ENCODE measurements at regions not wholly inside any gene's neighbourhood (a gene's known extent, or its start where the extent isn't known, plus 50 kb on each side); places are given as distances from the start of the nearest gene placed in this dataset.

GRCh38 chr3:162932503-162932902, 1435.9 kb downstream of the OTOL1 start:
- TF ChIP-seq YY1 (IDR thresholded peaks at IDR 0.05; ENCODE audit: low read depth) (no peak), ZBTB7A (IDR thresholded peaks at IDR 0.05; ENCODE audit: low read depth) (no peak), NFIC (IDR thresholded peaks at IDR 0.05) (no peak), TAF1 (IDR thresholded peaks at IDR 0.05; ENCODE audit: low read depth) (no peak), CREB1 (IDR thresholded peaks at IDR 0.05; ENCODE audit: low read depth) (no peak), FOXM1 (IDR thresholded peaks at IDR 0.05; ENCODE audit: borderline replicate concordance, low read depth) (no peak), EGR1 (IDR thresholded peaks at IDR 0.05) (no peak), EP300 (IDR thresholded peaks at IDR 0.05; ENCODE audit: borderline replicate concordance) (no peak)
- TF ChIP-seq, protein P1, sequence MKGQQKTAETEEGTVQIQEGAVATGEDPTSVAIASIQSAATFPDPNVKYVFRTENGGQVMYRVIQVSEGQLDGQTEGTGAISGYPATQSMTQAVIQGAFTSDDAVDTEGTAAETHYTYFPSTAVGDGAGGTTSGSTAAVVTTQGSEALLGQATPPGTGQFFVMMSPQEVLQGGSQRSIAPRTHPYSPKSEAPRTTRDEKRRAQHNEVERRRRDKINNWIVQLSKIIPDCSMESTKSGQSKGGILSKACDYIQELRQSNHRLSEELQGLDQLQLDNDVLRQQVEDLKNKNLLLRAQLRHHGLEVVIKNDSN (IDR thresholded peaks at IDR 0.05): no peak

- TF ChIP-seq TAF1 (IDR thresholded peaks at IDR 0.05; ENCODE audit: low read depth): no peak
- TF ChIP-seq, protein P2, sequence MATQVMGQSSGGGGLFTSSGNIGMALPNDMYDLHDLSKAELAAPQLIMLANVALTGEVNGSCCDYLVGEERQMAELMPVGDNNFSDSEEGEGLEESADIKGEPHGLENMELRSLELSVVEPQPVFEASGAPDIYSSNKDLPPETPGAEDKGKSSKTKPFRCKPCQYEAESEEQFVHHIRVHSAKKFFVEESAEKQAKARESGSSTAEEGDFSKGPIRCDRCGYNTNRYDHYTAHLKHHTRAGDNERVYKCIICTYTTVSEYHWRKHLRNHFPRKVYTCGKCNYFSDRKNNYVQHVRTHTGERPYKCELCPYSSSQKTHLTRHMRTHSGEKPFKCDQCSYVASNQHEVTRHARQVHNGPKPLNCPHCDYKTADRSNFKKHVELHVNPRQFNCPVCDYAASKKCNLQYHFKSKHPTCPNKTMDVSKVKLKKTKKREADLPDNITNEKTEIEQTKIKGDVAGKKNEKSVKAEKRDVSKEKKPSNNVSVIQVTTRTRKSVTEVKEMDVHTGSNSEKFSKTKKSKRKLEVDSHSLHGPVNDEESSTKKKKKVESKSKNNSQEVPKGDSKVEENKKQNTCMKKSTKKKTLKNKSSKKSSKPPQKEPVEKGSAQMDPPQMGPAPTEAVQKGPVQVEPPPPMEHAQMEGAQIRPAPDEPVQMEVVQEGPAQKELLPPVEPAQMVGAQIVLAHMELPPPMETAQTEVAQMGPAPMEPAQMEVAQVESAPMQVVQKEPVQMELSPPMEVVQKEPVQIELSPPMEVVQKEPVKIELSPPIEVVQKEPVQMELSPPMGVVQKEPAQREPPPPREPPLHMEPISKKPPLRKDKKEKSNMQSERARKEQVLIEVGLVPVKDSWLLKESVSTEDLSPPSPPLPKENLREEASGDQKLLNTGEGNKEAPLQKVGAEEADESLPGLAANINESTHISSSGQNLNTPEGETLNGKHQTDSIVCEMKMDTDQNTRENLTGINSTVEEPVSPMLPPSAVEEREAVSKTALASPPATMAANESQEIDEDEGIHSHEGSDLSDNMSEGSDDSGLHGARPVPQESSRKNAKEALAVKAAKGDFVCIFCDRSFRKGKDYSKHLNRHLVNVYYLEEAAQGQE (IDR thresholded peaks at IDR 0.05; ENCODE audit: low read depth): no peak
- TF ChIP-seq YY1 (IDR thresholded peaks at IDR 0.05; ENCODE audit: low read depth): no peak
- no peak for TF ChIP-seq CREB1 (IDR thresholded peaks at IDR 0.05; ENCODE audit: low read depth)
- TF ChIP-seq EGR1 (IDR thresholded peaks at IDR 0.05): no peak
- TF ChIP-seq, protein P3, sequence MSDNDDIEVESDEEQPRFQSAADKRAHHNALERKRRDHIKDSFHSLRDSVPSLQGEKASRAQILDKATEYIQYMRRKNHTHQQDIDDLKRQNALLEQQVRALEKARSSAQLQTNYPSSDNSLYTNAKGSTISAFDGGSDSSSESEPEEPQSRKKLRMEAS (IDR thresholded peaks at IDR 0.05): no peak
- TF ChIP-seq CEBPB (IDR thresholded peaks at IDR 0.05): no peak
- no peak for TF ChIP-seq TCF12 (IDR thresholded peaks at IDR 0.05; ENCODE audit: low read depth)
- TF ChIP-seq ZBTB7A (IDR thresholded peaks at IDR 0.05; ENCODE audit: low read depth): no peak
- no peak for TF ChIP-seq RAD21 (IDR thresholded peaks at IDR 0.05; ENCODE audit: low read depth)
- no peak for TF ChIP-seq EP300 (IDR thresholded peaks at IDR 0.05; ENCODE audit: borderline replicate concordance)
- TF ChIP-seq TEAD4 (IDR thresholded peaks at IDR 0.05): no peak
- TF ChIP-seq, protein P1 (IDR thresholded peaks at IDR 0.05): no peak
- no peak for TF ChIP-seq NFIC (IDR thresholded peaks at IDR 0.05)
These were observed 1437.0 kb downstream of the OTOL1 start for GRCh38 chr3:162933656-162934055.

DNA sequence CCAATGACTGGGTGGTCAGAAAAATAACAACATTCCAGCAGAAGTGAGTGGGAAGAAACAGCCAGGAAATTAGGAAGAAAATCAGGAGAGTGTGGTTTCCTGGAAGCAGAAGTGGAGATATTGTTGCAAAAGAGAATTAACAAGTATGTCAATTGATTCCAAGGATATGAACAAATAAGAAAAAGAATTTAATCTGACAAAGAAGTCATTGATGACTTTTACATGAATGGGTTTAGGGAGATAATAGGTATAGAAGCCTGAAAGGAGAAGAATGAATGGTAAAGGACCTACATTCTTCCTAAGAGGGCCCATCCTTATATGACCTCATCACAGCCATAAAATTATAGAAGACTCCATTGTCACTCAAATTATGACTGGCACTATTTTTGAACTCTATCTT, 1440.1 kb downstream of the OTOL1 start:
- TF ChIP-seq EGR1 (IDR thresholded peaks at IDR 0.05) (no peak), FOXM1 (IDR thresholded peaks at IDR 0.05; ENCODE audit: borderline replicate concordance, low read depth) (no peak), RAD21 (IDR thresholded peaks at IDR 0.05; ENCODE audit: low read depth) (no peak), EP300 (IDR thresholded peaks at IDR 0.05; ENCODE audit: borderline replicate concordance) (no peak), TAF1 (IDR thresholded peaks at IDR 0.05; ENCODE audit: low read depth) (no peak), YY1 (IDR thresholded peaks at IDR 0.05; ENCODE audit: low read depth) (no peak), TEAD4 (IDR thresholded peaks at IDR 0.05) (no peak), CREB1 (IDR thresholded peaks at IDR 0.05; ENCODE audit: low read depth) (no peak), ZBTB7A (IDR thresholded peaks at IDR 0.05; ENCODE audit: low read depth) (no peak)

- no peak for TF ChIP-seq YY1 (IDR thresholded peaks at IDR 0.05; ENCODE audit: low read depth)
These were observed 1441.5 kb downstream of the OTOL1 start for GRCh38 chr3:162938083-162938482.

DNA sequence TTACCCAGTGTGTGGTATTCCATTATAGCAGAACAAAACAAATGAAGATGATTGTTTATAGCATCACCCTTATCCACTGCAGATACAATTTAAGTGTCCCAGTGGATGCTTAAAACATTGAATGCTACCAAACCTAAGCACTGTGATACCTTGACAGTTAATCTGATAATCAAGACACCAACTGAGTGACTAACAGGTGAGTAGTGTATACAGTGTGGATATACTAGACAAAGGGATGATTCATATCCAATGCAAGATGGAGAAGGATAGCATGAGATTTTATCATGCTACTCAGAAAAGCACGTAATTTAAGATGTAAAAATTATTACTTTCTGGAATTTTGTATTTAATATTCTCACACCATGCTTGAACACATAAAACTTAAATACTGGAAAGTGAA, 1449.0 kb downstream of the OTOL1 start:
- no peak for TF ChIP-seq CEBPB (IDR thresholded peaks at IDR 0.05)
- TF ChIP-seq, protein P2 (IDR thresholded peaks at IDR 0.05; ENCODE audit: low read depth): no peak
- no peak for TF ChIP-seq FOXM1 (IDR thresholded peaks at IDR 0.05; ENCODE audit: borderline replicate concordance, low read depth)
- no peak for TF ChIP-seq YY1 (IDR thresholded peaks at IDR 0.05; ENCODE audit: low read depth)
- no peak for TF ChIP-seq TCF12 (IDR thresholded peaks at IDR 0.05; ENCODE audit: low read depth)
- TF ChIP-seq, protein P1 (IDR thresholded peaks at IDR 0.05): no peak
- TF ChIP-seq EP300 (IDR thresholded peaks at IDR 0.05; ENCODE audit: borderline replicate concordance): no peak
- no peak for TF ChIP-seq TEAD4 (IDR thresholded peaks at IDR 0.05)
- no peak for TF ChIP-seq ZBTB7A (IDR thresholded peaks at IDR 0.05; ENCODE audit: low read depth)
- TF ChIP-seq, protein P3 (IDR thresholded peaks at IDR 0.05): no peak
- TF ChIP-seq TAF1 (IDR thresholded peaks at IDR 0.05; ENCODE audit: low read depth): no peak
- no peak for TF ChIP-seq RAD21 (IDR thresholded peaks at IDR 0.05; ENCODE audit: low read depth)
- no peak for TF ChIP-seq EGR1 (IDR thresholded peaks at IDR 0.05)
- TF ChIP-seq NFIC (IDR thresholded peaks at IDR 0.05): no peak

- no peak for TF ChIP-seq RAD21 (IDR thresholded peaks at IDR 0.05; ENCODE audit: low read depth)
- 0 out of 2 replicates have a peak, but pooled peaks have one; percentile 24 for TF ChIP-seq TEAD4 (IDR thresholded peaks at IDR 0.05)
- no peak for TF ChIP-seq TCF12 (IDR thresholded peaks at IDR 0.05; ENCODE audit: low read depth)
- TF ChIP-seq FOXM1 (IDR thresholded peaks at IDR 0.05; ENCODE audit: borderline replicate concordance, low read depth): no peak
These were observed 1460.1 kb downstream of the OTOL1 start for GRCh38 chr3:162956711-162957110.
